Kidney (tissue), 13 donors: ENCODE measurements at regions not wholly inside any gene's neighbourhood (a gene's known extent, or its start where the extent isn't known, plus 50 kb on each side); places are given as distances from the start of the nearest gene placed in this dataset.

ENCODE experiments used
- DNase-seq, 5 donors: peaks; one replicate each; pipeline ENCODE4 v3.0.0-alpha.2; 2013 to 2020
- FAIRE-seq: peaks from 2 replicates; lab custom pipeline; 2012; peaks lifted over from hg19 to GRCh38; lab: Jason Lieb, UNC
- H3K27ac ChIP-seq, 2 donors: one replicate each; pipeline ENCODE4 v1.7.0; 2013; ENCODE audit warnings: low read depth in 2 of 2, low read length in 2 of 2, inconsistent platforms in 1 of 2
- H3K27me3 ChIP-seq: one replicate; pipeline ENCODE4 v1.7.1; 2013; ENCODE audit warnings: low read length, inconsistent platforms; ENCODE audit not compliant: control insufficient read depth, insufficient read depth
- H3K36me3 ChIP-seq, 3 donors: one replicate each; pipeline versions ENCODE4 v1.7.0 to v1.7.1; 2013; ENCODE audit warnings: low read length in 3 of 3, control low read depth in 1 of 3, inconsistent platforms in 1 of 3; ENCODE audit not compliant: insufficient read depth in 3 of 3, control insufficient read depth in 2 of 3
- H3K4me1 ChIP-seq, 3 donors: one replicate each; pipeline versions ENCODE4 v1.7.0 to v1.7.1; 2013; ENCODE audit warnings: low read length in 3 of 3, inconsistent platforms in 1 of 3, low read depth in 1 of 3; ENCODE audit not compliant: control insufficient read depth in 2 of 3, insufficient read depth in 2 of 3
- H3K4me3 ChIP-seq, 3 donors: one replicate each; pipeline versions ENCODE4 v1.7.0 to v1.8.1; 2013; ENCODE audit warnings: low read length in 3 of 3, control low read depth in 1 of 3, inconsistent platforms in 1 of 3
- H3K9ac ChIP-seq, 3 donors: one replicate each; pipeline versions ENCODE4 v1.7.0 to v1.7.1; 2013; ENCODE audit warnings: low read length in 3 of 3, control low read depth in 1 of 3, inconsistent platforms in 1 of 3
- H3K9me3 ChIP-seq, 3 donors: one replicate each; pipeline versions ENCODE4 v1.7.0 to v1.7.1; 2013; ENCODE audit warnings: low read length in 3 of 3, control low read depth in 1 of 3, inconsistent platforms in 1 of 3; ENCODE audit not compliant: control insufficient read depth in 2 of 3, insufficient read depth in 1 of 3
- intact Hi-C: fragments of 100-400 bp; cut with DNase I; formaldehyde crosslinking; loops from one replicate; pipeline ENCODE4 v1.11.1; 2022
- TF ChIP-seq, protein P1 (sequence below): IDR thresholded peaks from 3 replicates; pipeline ENCODE4 v1.5.1; 2012; ENCODE audit warnings: mild to moderate bottlenecking, moderate library complexity, borderline replicate concordance; ENCODE audit not compliant: insufficient read depth; ENCODE audit errors: extremely low read depth
- donor health status: control.
- donor health status: control.
- donor health status: control.
- donor health status: control.
- donor health status: control.
- donor health status: DM: yes; HTN: yes; CAD: no.
- donor health status: Normal renal cell carcinoma (clear cell type).

DNA sequence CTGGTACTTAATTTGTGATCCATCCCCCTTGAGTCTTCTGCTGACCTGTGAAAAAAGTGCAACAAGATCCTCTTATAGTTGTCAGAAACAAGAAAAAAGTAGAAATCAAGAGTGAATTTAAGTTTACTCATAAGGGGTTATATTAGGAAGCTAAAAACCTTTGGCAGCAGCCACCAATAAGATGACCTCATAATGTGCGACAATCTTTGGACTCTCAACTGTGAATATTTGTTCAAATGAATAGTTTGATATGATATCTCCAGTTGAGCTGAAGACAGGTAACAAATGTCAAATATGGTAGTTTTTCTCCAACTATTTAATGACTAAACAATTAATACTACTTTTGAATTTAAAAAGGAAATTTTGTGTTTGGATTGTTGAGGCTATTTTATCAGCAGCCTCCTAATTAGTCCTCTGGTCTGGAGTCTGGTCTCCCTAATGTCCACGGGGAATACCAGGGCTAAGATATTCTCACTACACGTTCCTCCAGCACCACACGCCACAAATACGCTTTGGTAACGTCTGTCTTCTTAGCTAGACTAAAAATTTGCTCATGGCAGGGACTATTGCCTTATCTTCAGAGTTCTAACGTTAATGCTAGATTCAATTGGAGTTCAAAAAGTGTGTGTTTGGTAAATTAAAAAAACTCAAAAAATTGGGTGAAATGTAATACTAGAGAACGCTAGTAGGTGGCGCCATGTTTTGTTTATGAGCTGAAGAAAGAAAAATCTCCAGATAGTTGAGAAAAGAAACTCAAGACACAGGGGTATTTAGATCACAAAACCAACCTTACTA, 51.0 kb upstream of the PDX1 start:
- TF ChIP-seq, protein P1, sequence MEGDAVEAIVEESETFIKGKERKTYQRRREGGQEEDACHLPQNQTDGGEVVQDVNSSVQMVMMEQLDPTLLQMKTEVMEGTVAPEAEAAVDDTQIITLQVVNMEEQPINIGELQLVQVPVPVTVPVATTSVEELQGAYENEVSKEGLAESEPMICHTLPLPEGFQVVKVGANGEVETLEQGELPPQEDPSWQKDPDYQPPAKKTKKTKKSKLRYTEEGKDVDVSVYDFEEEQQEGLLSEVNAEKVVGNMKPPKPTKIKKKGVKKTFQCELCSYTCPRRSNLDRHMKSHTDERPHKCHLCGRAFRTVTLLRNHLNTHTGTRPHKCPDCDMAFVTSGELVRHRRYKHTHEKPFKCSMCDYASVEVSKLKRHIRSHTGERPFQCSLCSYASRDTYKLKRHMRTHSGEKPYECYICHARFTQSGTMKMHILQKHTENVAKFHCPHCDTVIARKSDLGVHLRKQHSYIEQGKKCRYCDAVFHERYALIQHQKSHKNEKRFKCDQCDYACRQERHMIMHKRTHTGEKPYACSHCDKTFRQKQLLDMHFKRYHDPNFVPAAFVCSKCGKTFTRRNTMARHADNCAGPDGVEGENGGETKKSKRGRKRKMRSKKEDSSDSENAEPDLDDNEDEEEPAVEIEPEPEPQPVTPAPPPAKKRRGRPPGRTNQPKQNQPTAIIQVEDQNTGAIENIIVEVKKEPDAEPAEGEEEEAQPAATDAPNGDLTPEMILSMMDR: no peak
- DNase-seq (peak in 1 of 5 donors; percentile 8), FAIRE-seq (no peak)
- Histone ChIP-seq H3K4me1 (no peaks in the 10 kb centered on the region), H3K9ac (no peak overlapping the region), H3K27me3 (no peaks in the 10 kb centered on the region), H3K4me3 (no peak overlapping the region), H3K27ac (no peak overlapping the region), H3K36me3 (no peaks in the 10 kb centered on the region), H3K9me3 (no peaks in the 10 kb centered on the region)
- intact Hi-C loops: no loop called here

DNA sequence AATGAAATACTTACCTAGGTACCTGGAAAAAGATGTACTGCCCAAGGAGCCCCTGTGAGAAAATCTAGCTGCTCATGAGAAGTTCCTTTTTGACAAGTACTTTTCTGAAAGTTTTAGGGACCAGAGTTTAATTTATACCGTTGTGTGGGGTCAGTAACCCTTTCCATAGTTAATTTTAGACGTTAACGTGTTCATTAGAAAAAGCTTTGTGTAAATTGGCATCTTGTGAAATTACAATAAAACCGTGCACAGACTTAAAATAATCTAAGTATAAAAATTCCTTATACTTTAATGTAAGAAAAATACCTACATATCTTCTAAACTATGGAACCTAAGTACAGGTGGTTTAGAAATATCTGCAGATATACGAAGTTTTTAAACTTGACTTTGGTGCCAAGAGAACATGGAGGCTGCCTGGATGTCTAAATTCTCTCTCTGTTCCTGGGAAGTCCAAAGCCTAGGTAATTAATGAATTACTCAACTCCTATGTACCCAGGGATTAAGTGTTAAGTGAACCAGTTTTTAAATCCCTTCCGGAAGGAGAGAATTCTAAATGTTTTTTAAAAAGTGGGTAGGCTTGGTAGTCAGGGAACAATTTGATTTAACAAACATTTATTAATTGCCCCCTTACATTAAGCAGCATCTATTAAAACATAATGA, 50.2 kb upstream of the PDX1 start:
- intact Hi-C loops: no loop called here
- no peak for FAIRE-seq
- Histone ChIP-seq H3K4me3 (no peak overlapping the region), H3K9ac (no peak overlapping the region), H3K36me3 (no peaks in the 10 kb centered on the region), H3K4me1 (no peaks in the 10 kb centered on the region), H3K27me3 (no peaks in the 10 kb centered on the region), H3K9me3 (no peaks in the 10 kb centered on the region), H3K27ac (no peak overlapping the region)
- TF ChIP-seq, protein P1: no peak
- DNase-seq: no peak
